SK-N-MC (cell line): ENCODE measurements at regions not wholly inside any gene's neighbourhood (a gene's known extent, or its start where the extent isn't known, plus 50 kb on each side); places are given as distances from the start of the nearest gene placed in this dataset.

Experiments
- EZH2 ChIP-seq: fragments of 200-600 bp; sonication (generic); IDR thresholded peaks from one replicate; pipeline ENCODE4 v1.6.1; 2017; ENCODE audit warnings: antibody characterized with exemption
- POLR2AphosphoS5 ChIP-seq: IDR thresholded peaks from 2 replicates; pipeline ENCODE4 v1.6.1; 2012; ENCODE audit warnings: mild to moderate bottlenecking, low read depth, low read length, borderline replicate concordance

DNA sequence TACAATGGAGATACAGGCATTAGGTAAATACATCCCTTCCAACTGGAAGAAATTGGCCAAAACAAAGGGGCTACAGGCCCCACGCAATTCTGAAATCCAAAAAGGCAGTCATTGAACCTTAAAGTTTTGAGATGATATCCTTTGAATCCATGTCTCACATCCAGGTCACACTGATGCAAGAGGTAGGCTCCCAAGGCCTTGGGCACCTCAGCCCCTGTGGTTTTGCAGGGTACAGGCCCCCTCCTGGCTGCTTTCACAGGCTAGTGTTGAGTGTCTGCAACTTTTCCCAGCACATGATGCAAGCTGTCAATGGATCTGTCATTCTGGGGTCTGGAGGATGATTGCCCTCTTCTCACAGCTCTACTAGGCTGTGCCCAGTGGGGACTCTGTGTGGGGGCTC lies 766.7 kb downstream of the ZBBX start:
- TF ChIP-seq EZH2, result no peak
- TF ChIP-seq POLR2AphosphoS5, result no peak
